GM12892 (cell line): ENCODE measurements at regions not wholly inside any gene's neighbourhood (a gene's known extent, or its start where the extent isn't known, plus 50 kb on each side); places are given as distances from the start of the nearest gene placed in this dataset.

ENCODE experiments used
- POLR2A ChIP-seq: IDR thresholded peaks from 2 replicates; pipeline ENCODE4 v1.6.1; 2011; ENCODE audit warnings: low read depth, low read length, control low read depth
- POLR2AphosphoS5 ChIP-seq: IDR thresholded peaks from 2 replicates; pipeline ENCODE4 v1.6.1; 2011; ENCODE audit warnings: low read depth, low read length, control low read depth

- TF ChIP-seq POLR2AphosphoS5 (no peak), POLR2A (no peak)
Observed at GRCh38 chr22:48722661-48723060, 1105.0 kb downstream of the BRD1 start.
